Caki2 (cell line): ENCODE measurements at regions not wholly inside any gene's neighbourhood (a gene's known extent, or its start where the extent isn't known, plus 50 kb on each side); places are given as distances from the start of the nearest gene placed in this dataset.

Experiments
- DNase-seq: peaks from one replicate; pipeline ENCODE4 v3.0.0-alpha.2; 2015; ENCODE audit warnings: low read depth
- in situ Hi-C: cut with HindIII; loops from 2 replicates; pipeline ENCODE4 v1.10.0; 2016; ENCODE audit warnings: low sequenced_read_pairs, low pct_unique_long_range_greater_than_20kb, mixed read lengths

DNA sequence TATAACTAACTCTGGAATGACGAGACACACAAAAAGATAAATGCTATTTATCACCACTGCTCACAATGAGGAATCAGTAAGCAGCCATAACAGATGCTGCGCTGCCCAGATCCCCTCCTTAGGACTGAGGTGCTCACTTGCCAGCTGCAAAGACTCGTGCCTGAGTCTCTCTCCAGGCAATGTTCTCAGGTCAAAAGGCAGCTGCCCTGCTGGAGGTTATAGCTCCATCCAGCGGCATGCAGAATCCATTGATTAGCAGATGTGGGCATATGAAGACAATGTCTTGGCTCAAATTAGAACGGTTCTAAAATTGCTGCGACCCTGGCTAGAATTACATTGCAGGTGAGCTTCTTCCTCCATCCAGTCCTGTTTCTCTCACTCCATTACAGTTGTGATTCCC is 328.2 kb upstream of the CHRM3 start:
- in situ Hi-C loops = no loop called here
- no peak for DNase-seq

- DNase-seq = no peak
- in situ Hi-C loops = no loop called here
These were observed 329.4 kb upstream of the CHRM3 start for GRCh38 chr1:239056940-239057339.

DNA sequence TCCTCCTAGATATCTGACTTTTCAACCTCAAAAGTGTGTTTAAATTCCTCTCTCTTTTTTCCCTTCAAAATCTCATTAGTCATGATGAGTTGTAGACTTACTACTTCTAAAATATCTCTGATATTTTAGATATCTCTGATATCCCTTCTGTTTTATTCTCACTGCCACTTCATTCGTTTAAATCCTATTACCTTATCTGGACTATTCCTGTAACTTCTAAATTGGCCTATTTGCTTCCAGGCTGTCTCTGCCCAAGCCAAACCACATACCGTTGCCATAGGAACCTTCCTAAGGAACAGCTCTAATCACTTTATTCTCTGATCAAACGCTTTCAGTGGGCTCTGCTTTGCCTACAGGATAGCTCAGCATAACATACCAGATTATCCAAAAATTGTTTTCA is 333.1 kb upstream of the CHRM3 start:
- in situ Hi-C loops = no loop called here
- no peak for DNase-seq

GRCh38 chr1:239049571-239049970 is 336.8 kb upstream of the CHRM3 start:
- in situ Hi-C loops = no loop called here
- DNase-seq = no peak

GRCh38 chr1:239044829-239045228 is 341.5 kb upstream of the CHRM3 start:
- DNase-seq = no peak
- in situ Hi-C loops = no loop called here

GRCh38 chr1:239040523-239040922 is 345.8 kb upstream of the CHRM3 start:
- in situ Hi-C loops = no loop called here

GRCh38 chr1:239031310-239031709 is 355.1 kb upstream of the CHRM3 start:
- in situ Hi-C loops = no loop called here
- DNase-seq = no peak

More at GRCh38 chr1:239040523-239040922, 345.8 kb upstream of the CHRM3 start:
- DNase-seq = no peak

- DNase-seq = no peak
- in situ Hi-C loops = no loop called here
These were observed 360.2 kb upstream of the CHRM3 start for GRCh38 chr1:239025997-239026694.

DNA sequence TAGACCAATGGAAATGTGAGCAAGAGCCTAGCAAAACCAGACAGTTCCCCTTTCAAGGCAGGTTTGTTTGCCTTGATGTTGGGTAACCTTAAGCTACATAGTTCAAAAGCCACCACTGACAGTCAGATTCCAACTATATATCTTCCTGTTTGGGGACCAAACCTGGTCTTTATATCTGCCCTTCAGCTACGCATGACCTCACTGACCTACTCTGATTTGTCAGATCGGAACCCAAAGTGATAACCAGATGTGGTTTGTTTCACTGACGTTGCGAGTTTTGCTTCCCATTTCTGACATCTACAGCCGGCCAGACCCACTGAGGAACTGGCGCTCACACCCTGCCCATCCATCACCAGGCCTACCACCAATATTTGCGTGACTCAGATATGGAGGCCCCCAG is 361.1 kb upstream of the CHRM3 start:
- DNase-seq = no peak
- in situ Hi-C loops = no loop called here

GRCh38 chr1:239023732-239024360 is 362.5 kb upstream of the CHRM3 start:
- in situ Hi-C loops = no loop called here
- DNase-seq = no peak

DNA sequence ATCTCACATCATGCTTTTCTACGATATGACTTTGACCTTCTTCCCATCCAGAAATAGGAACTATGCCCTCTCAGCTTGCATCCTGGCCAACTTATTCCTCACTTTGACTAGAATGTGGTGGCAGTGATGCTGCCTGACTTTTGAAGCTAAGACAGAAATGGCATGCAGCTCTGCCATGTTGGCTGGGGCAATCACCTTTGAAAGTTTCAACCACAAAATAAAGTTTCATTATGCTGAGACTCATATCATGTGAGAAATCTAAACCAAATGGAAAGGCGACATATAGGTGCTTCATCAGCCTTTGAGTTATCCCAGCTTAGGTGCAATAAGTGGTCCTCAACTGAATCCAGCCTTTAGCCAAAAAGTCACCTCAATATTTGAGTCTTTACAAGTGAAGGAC is 370.0 kb upstream of the CHRM3 start:
- in situ Hi-C loops = no loop called here

GRCh38 chr1:239011382-239011781 is 375.0 kb upstream of the CHRM3 start:
- DNase-seq = no peak
- in situ Hi-C loops = no loop called here

More for the DNA sequence above, 370.0 kb upstream of the CHRM3 start:
- no peak for DNase-seq

GRCh38 chr1:239008568-239008967 is 377.8 kb upstream of the CHRM3 start:
- no peak for DNase-seq
- in situ Hi-C loops = no loop called here

GRCh38 chr1:239006276-239006675 is 380.1 kb upstream of the CHRM3 start:
- DNase-seq = no peak
- in situ Hi-C loops = no loop called here

- DNase-seq = no peak
- in situ Hi-C loops = no loop called here
These were observed 386.4 kb upstream of the CHRM3 start for GRCh38 chr1:238999944-239000343.

GRCh38 chr1:238998577-238998976 is 387.8 kb upstream of the CHRM3 start:
- no peak for DNase-seq
- in situ Hi-C loops = no loop called here

DNA sequence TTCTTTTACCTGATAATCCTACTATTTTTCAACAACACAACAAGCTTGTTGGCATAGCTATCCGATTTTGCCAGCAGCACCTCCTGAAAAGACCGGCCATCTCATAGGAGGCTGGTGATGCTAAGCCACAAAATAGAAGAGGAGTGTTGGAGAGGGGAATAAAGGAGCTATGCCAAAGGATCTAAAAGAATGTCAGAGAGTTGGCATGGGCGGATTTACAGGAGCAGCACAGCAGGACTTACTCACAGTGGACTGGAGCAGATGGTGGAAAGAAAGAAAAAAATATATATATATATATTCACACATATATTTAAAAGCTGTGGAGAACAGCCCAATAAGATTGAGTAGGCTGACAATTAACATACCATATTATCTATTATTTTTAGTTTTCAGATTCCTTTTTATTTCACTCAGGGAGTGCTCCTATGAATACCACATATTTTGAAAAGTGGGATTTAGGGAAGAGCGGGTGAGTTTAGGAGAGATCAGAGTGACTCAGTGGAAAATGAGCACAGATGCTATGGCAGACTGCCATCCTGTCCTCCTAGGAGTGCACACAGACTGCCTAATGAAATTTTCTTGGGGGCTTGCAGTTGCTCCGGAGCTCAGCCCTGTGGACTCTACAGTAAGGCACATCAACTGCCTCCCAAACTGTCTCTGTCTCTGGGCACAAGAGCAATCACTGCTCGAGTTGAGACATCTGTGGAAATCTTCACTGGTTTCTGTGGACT is 394.4 kb upstream of the CHRM3 start:
- DNase-seq = no peak
- in situ Hi-C loops = no loop called here

GRCh38 chr1:238985312-238985711 is 401.1 kb upstream of the CHRM3 start:
- DNase-seq = no peak
- in situ Hi-C loops = no loop called here

DNA sequence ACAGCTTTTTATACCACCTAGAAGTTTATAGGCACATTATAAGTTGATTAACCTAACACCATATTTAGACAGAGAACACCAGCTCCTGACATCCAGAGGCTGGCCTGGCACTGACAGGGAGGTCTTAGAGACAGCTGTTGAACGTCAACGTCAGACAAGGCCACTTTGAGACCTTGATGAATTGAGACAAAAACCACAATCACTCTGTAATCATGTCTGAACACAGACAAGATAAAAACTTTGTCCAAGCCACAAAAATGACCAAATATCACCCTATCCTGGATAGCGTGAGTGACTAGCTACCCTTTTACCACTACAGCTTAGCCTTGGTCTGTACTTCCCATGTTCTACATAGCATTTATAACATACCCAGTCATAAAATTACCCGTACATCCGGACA is 403.6 kb upstream of the CHRM3 start:
- in situ Hi-C loops = no loop called here
- no peak for DNase-seq
